GM23338 (cell line): ENCODE measurements at regions not wholly inside any gene's neighbourhood (a gene's known extent, or its start where the extent isn't known, plus 50 kb on each side); places are given as distances from the start of the nearest gene placed in this dataset.

Experiments
- EZH2 ChIP-seq: fragments of 200-600 bp; sonication (generic); IDR thresholded peaks from one replicate; pipeline ENCODE4 v1.8.0; 2017; ENCODE audit warnings: antibody characterized with exemption, mild to moderate bottlenecking, low read depth; ENCODE audit not compliant: unreplicated experiment
- EZH2phosphoT487 ChIP-seq: fragments of 200-600 bp; sonication (generic); IDR thresholded peaks from one replicate; pipeline ENCODE4 v1.8.1; 2018; ENCODE audit warnings: antibody characterized with exemption; ENCODE audit not compliant: unreplicated experiment
- JUNB ChIP-seq: IDR thresholded peaks from one replicate; pipeline ENCODE4 v1.6.1; 2016; ENCODE audit warnings: antibody characterized with exemption; ENCODE audit not compliant: unreplicated experiment
- NANOG ChIP-seq: IDR thresholded peaks from 2 replicates; pipeline ENCODE4 v1.6.1; 2016; ENCODE audit warnings: antibody characterized with exemption, borderline replicate concordance
- POLR2AphosphoS5 ChIP-seq: IDR thresholded peaks from 2 replicates; pipeline ENCODE4 v1.6.1; 2016; ENCODE audit warnings: antibody characterized with exemption, low read depth
- TF ChIP-seq, protein P1 (sequence below): IDR thresholded peaks from one replicate; pipeline ENCODE4 v1.6.1; 2018; ENCODE audit warnings: antibody characterized with exemption; ENCODE audit not compliant: unreplicated experiment
- TF ChIP-seq, protein P2 (sequence below), 2 experiments: fragments of 200-600 bp in 1 of 2; sonication (generic) in 1 of 2; conservative IDR thresholded peaks; 2 replicates each; pipeline versions ENCODE4 v1.5.1 to v1.6.1; 2016 to 2017; ENCODE audit warnings: antibody characterized with exemption in 2 of 2, low read depth in 2 of 2, mild to moderate bottlenecking in 2 of 2, moderate library complexity in 1 of 2

DNA sequence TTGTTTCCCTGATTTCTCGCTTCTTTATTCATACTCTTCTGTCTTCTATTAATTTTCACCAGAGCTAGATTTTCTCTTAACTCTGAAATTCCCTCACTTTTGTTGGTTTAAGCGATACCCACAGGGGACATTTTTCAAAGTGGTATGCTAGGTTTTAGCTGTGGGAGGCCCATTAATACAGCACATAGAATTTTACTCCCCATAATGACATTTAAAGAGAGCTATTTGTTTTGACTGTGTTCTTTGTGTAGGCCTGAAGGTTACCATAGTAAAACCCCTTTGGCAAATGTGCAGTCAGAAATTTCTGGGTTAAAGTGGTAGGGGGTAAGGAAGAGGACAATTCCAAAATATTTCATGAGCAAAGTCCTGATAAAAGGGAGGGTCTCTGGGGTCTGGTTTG, 721.1 kb upstream of the CITED2 start:
- TF ChIP-seq, protein P1, sequence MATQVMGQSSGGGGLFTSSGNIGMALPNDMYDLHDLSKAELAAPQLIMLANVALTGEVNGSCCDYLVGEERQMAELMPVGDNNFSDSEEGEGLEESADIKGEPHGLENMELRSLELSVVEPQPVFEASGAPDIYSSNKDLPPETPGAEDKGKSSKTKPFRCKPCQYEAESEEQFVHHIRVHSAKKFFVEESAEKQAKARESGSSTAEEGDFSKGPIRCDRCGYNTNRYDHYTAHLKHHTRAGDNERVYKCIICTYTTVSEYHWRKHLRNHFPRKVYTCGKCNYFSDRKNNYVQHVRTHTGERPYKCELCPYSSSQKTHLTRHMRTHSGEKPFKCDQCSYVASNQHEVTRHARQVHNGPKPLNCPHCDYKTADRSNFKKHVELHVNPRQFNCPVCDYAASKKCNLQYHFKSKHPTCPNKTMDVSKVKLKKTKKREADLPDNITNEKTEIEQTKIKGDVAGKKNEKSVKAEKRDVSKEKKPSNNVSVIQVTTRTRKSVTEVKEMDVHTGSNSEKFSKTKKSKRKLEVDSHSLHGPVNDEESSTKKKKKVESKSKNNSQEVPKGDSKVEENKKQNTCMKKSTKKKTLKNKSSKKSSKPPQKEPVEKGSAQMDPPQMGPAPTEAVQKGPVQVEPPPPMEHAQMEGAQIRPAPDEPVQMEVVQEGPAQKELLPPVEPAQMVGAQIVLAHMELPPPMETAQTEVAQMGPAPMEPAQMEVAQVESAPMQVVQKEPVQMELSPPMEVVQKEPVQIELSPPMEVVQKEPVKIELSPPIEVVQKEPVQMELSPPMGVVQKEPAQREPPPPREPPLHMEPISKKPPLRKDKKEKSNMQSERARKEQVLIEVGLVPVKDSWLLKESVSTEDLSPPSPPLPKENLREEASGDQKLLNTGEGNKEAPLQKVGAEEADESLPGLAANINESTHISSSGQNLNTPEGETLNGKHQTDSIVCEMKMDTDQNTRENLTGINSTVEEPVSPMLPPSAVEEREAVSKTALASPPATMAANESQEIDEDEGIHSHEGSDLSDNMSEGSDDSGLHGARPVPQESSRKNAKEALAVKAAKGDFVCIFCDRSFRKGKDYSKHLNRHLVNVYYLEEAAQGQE, result no peak
- TF ChIP-seq, protein P2, sequence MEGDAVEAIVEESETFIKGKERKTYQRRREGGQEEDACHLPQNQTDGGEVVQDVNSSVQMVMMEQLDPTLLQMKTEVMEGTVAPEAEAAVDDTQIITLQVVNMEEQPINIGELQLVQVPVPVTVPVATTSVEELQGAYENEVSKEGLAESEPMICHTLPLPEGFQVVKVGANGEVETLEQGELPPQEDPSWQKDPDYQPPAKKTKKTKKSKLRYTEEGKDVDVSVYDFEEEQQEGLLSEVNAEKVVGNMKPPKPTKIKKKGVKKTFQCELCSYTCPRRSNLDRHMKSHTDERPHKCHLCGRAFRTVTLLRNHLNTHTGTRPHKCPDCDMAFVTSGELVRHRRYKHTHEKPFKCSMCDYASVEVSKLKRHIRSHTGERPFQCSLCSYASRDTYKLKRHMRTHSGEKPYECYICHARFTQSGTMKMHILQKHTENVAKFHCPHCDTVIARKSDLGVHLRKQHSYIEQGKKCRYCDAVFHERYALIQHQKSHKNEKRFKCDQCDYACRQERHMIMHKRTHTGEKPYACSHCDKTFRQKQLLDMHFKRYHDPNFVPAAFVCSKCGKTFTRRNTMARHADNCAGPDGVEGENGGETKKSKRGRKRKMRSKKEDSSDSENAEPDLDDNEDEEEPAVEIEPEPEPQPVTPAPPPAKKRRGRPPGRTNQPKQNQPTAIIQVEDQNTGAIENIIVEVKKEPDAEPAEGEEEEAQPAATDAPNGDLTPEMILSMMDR (conservative IDR thresholded peaks at IDR 0.05; ENCODE audit: low read depth in 2 of 2), result no peak
- TF ChIP-seq POLR2AphosphoS5 (no peak), EZH2 (no peak), EZH2phosphoT487 (no peak), NANOG (no peak), JUNB (no peak)
